Chondrocyte (in vitro differentiated cells): ENCODE measurements at regions not wholly inside any gene's neighbourhood (a gene's known extent, or its start where the extent isn't known, plus 50 kb on each side); places are given as distances from the start of the nearest gene placed in this dataset.
"Not testable (repeated sequence)": the region's sequence is repeated elsewhere in the genome, so short reads cannot be mapped to it uniquely, and the experiment has no call there.

Source experiments
- DNase-seq: peaks from one replicate; pipeline ENCODE4 v3.0.0; 2021; ENCODE audit warnings: mixed read lengths, low spot score
- H3K27ac Mint-ChIP-seq: one replicate; pipeline ENCODE4 v1.8.0; 2021; ENCODE audit warnings: mild to moderate bottlenecking, moderate library complexity, mixed read lengths; ENCODE audit not compliant: unreplicated experiment
- H3K27me3 Mint-ChIP-seq: 2 replicates; pipeline ENCODE4 v1.8.0; 2021; ENCODE audit warnings: low read depth, mixed read lengths
- H3K36me3 Mint-ChIP-seq: 2 replicates; pipeline ENCODE4 v1.8.0; 2021; ENCODE audit warnings: low read depth, mixed read lengths
- H3K4me1 Mint-ChIP-seq: 2 replicates; pipeline ENCODE4 v1.8.0; 2021; ENCODE audit warnings: low read depth, mild to moderate bottlenecking, mixed read lengths
- H3K4me3 Mint-ChIP-seq: one replicate; pipeline ENCODE4 v1.8.0; 2021; ENCODE audit warnings: mild to moderate bottlenecking, moderate library complexity, mixed read lengths; ENCODE audit not compliant: unreplicated experiment
- H3K9me3 Mint-ChIP-seq: 2 replicates; pipeline ENCODE4 v1.8.0; 2021; ENCODE audit warnings: low read depth, mixed read lengths
- CTCF ChIP-seq: fragments of 200-600 bp; sonication (generic); IDR thresholded peaks from 2 replicates; pipeline ENCODE4 v1.5.0; 2021; ENCODE audit warnings: antibody characterized with exemption, mild to moderate bottlenecking, moderate library complexity

- TF ChIP-seq CTCF = no peak
- DNase-seq = no peak
- H3K9me3 Mint-ChIP-seq = peaks cover 7% of the 10 kb centered on the region
- peaks cover 3% of the 10 kb centered on the region for H3K36me3 Mint-ChIP-seq
- H3K4me3 Mint-ChIP-seq = no peak overlapping the region
- H3K27me3 Mint-ChIP-seq = peaks cover 31% of the 10 kb centered on the region
- no peak overlapping the region for H3K27ac Mint-ChIP-seq
- peaks cover 27% of the 10 kb centered on the region for H3K4me1 Mint-ChIP-seq
These were observed 112.1 kb upstream of the FHL2 start for GRCh38 chr2:105510761-105511528.

- Mint-ChIP-seq H3K36me3 (peaks cover 3% of the 10 kb centered on the region), H3K27ac (no peak overlapping the region)
These were observed 110.6 kb upstream of the FHL2 start for GRCh38 chr2:105509269-105510086.

GRCh38 chr2:105506860-105507259, 108.0 kb upstream of the FHL2 start:
- Mint-ChIP-seq H3K4me1 (peaks cover 22% of the 10 kb centered on the region), H3K27me3 (peaks cover 12% of the 10 kb centered on the region)
- H3K27ac Mint-ChIP-seq, H3K9me3 Mint-ChIP-seq, H3K36me3 Mint-ChIP-seq, DNase-seq, H3K4me3 Mint-ChIP-seq: not testable (repeated sequence)

More at GRCh38 chr2:105509269-105510086, 110.6 kb upstream of the FHL2 start:
- H3K9me3 Mint-ChIP-seq = peaks cover 7% of the 10 kb centered on the region
- no peak for DNase-seq
- H3K4me1 Mint-ChIP-seq = peaks cover 22% of the 10 kb centered on the region
- no peak overlapping the region for H3K4me3 Mint-ChIP-seq
- TF ChIP-seq CTCF = no peak
- peaks cover 21% of the 10 kb centered on the region for H3K27me3 Mint-ChIP-seq

- no peak overlapping the region for H3K4me3 Mint-ChIP-seq
- peaks cover 7% of the 10 kb centered on the region for H3K27me3 Mint-ChIP-seq
- peaks cover 6% of the 10 kb centered on the region for H3K36me3 Mint-ChIP-seq
- no peak overlapping the region for H3K27ac Mint-ChIP-seq
- peaks cover 16% of the 10 kb centered on the region for H3K9me3 Mint-ChIP-seq
- DNase-seq = no peak
- peaks cover 8% of the 10 kb centered on the region for H3K4me1 Mint-ChIP-seq
- TF ChIP-seq CTCF = no peak
These were observed 105.6 kb upstream of the FHL2 start for GRCh38 chr2:105504459-105504858.

- H3K27me3 Mint-ChIP-seq = peaks cover 9% of the 10 kb centered on the region
- H3K9me3 Mint-ChIP-seq = peaks cover 20% of the 10 kb centered on the region
- no peak for TF ChIP-seq CTCF
These were observed 103.9 kb upstream of the FHL2 start for GRCh38 chr2:105502625-105503334.

More at GRCh38 chr2:105502625-105503334, 103.9 kb upstream of the FHL2 start:
- Mint-ChIP-seq H3K27ac (no peak overlapping the region), H3K4me1 (no peaks in the 10 kb centered on the region), H3K4me3 (no peak overlapping the region), H3K36me3 (peaks cover 10% of the 10 kb centered on the region)
- DNase-seq = no peak
